ENCODE measurements at regions not wholly inside any gene's neighbourhood (a gene's known extent, or its start where the extent isn't known, plus 50 kb on each side); places are given as distances from the start of the nearest gene placed in this dataset.

GRCh38 chr3:10561162-10561945, 56.0 kb upstream of the ATP2B2 start:
- POLR2A ChIA-PET (ENCODE audit: low non-redundant PET): no interaction called here
- no peak overlapping the region for H3K27ac ChIP-seq
- DNase-seq (ENCODE audit: low spot score): no peak
- CTCF ChIA-PET: no interaction called here
- no peak for TF ChIP-seq CTCF (conservative IDR thresholded peaks at IDR 0.05; ENCODE audit: low read depth)

GRCh38 chr3:10561946-10562560, 56.7 kb upstream of the ATP2B2 start:
- H3K27ac ChIP-seq: no peak overlapping the region
- no peak for TF ChIP-seq CTCF (conservative IDR thresholded peaks at IDR 0.05; ENCODE audit: low read depth)
- no peak for DNase-seq (ENCODE audit: low spot score)
- POLR2A ChIA-PET (ENCODE audit: low non-redundant PET): no interaction called here
- CTCF ChIA-PET: no interaction called here

GRCh38 chr3:10563396-10563795, 58.0 kb upstream of the ATP2B2 start:
- ChIA-PET POLR2A (ENCODE audit: low non-redundant PET) (no interaction called here), CTCF (no interaction called here)
- TF ChIP-seq CTCF (conservative IDR thresholded peaks at IDR 0.05; ENCODE audit: low read depth): no peak

GRCh38 chr3:10565814-10566213, 60.4 kb upstream of the ATP2B2 start:
- H3K27ac ChIP-seq: no peak overlapping the region
- CTCF ChIA-PET: no interaction called here
- POLR2A ChIA-PET (ENCODE audit: low non-redundant PET): no interaction called here
- DNase-seq (ENCODE audit: low spot score): no peak
- TF ChIP-seq CTCF (conservative IDR thresholded peaks at IDR 0.05; ENCODE audit: low read depth): no peak

More at GRCh38 chr3:10563396-10563795, 58.0 kb upstream of the ATP2B2 start:
- H3K27ac ChIP-seq: no peak overlapping the region
- no peak for DNase-seq (ENCODE audit: low spot score)

GRCh38 chr3:10566451-10566850, 61.1 kb upstream of the ATP2B2 start:
- ChIA-PET POLR2A (ENCODE audit: low non-redundant PET) (no interaction called here), CTCF (no interaction called here)
- TF ChIP-seq CTCF (conservative IDR thresholded peaks at IDR 0.05; ENCODE audit: low read depth): no peak
- H3K27ac ChIP-seq: no peak overlapping the region
- DNase-seq (ENCODE audit: low spot score): no peak

- ChIA-PET POLR2A (ENCODE audit: low non-redundant PET) (no interaction called here), CTCF (no interaction called here)
- DNase-seq (ENCODE audit: low spot score): no peak
- H3K27ac ChIP-seq: no peak overlapping the region
- no peak for TF ChIP-seq CTCF (conservative IDR thresholded peaks at IDR 0.05; ENCODE audit: low read depth)
Observed at GRCh38 chr3:10568549-10568948, 63.2 kb upstream of the ATP2B2 start.
